Upper lobe of left lung (tissue), 6 donors: ENCODE measurements at regions not wholly inside any gene's neighbourhood (a gene's known extent, or its start where the extent isn't known, plus 50 kb on each side); places are given as distances from the start of the nearest gene placed in this dataset.
A peak's percentile ranks its signal among the peaks of the same experiment; 100 is the strongest.

ENCODE experiments used
- ATAC-seq, 2 donors: fragments of 200-7000 bp; cut with Tn5 transposase; one replicate each; pipeline ENCODE4 v1.9.1; 2022; ENCODE audit warnings: mild to moderate bottlenecking in 2 of 2, moderate library complexity in 2 of 2; ENCODE audit not compliant: low FRiP score in 2 of 2
- DNase-seq, 2 donors: peaks; one replicate each; pipeline ENCODE4 v3.0.0-alpha.2; 2019 to 2020
- H3K27ac ChIP-seq, 4 donors: fragments of 200-600 bp; sonication (generic); one replicate each; pipeline ENCODE4 v1.5.1; 2016 to 2019
- H3K27me3 ChIP-seq, 4 donors: fragments of 200-600 bp; sonication (generic); one replicate each; pipeline ENCODE4 v1.5.1; 2017 to 2019
- H3K36me3 ChIP-seq, 4 donors: fragments of 200-600 bp; sonication (generic); one replicate each; pipeline ENCODE4 v1.5.1; 2016 to 2019
- H3K4me1 ChIP-seq, 4 donors: fragments of 200-600 bp; sonication (generic); one replicate each; pipeline ENCODE4 v1.5.1; 2018 to 2019
- H3K4me3 ChIP-seq, 4 donors: fragments of 200-600 bp; sonication (generic); one replicate each; pipeline ENCODE4 v1.5.1; 2017 to 2019; ENCODE audit warnings: mild to moderate bottlenecking in 2 of 4, moderate library complexity in 1 of 4
- H3K9me3 ChIP-seq, 4 donors: fragments of 200-600 bp; sonication (generic); one replicate each; pipeline ENCODE4 v1.5.1; 2018 to 2019
- EP300 ChIP-seq, 4 donors: sonication (generic); formaldehyde crosslinking; IDR thresholded peaks; one replicate each; pipeline ENCODE4 v1.5.1; 2017; ENCODE audit warnings: antibody characterized with exemption in 4 of 4, control low read depth in 2 of 4
- POLR2A ChIP-seq, 4 donors: fragments of 450-650 bp; IDR thresholded peaks; one replicate each; pipeline ENCODE4 v1.5.1; 2016 to 2017; ENCODE audit warnings: antibody characterized with exemption in 4 of 4, mild to moderate bottlenecking in 2 of 4
- POLR2AphosphoS5 ChIP-seq, 2 donors: sonication (generic); formaldehyde crosslinking; IDR thresholded peaks; one replicate each; pipeline ENCODE4 v1.5.1; 2017; ENCODE audit warnings: antibody characterized with exemption in 2 of 2
- WGBS, 2 donors: methylation state at CpG; one replicate each; pipeline ENCODE4 v1.1.5; 2017 to 2018; 5-methylcytosine and 5-hydroxymethylcytosine counted together
- TF ChIP-seq, protein P1 (sequence below), 6 experiments: fragments of 450-650 bp in 4 of 6; fragments of 200-600 bp in 2 of 6; sonication (generic) in 2 of 6; IDR thresholded peaks; one replicate each; pipeline ENCODE4 v1.5.1; 2016 to 2019; ENCODE audit warnings: antibody characterized with exemption in 6 of 6
- donor health status: DM: no; HTN: no; CAD: no; lungs with moderate emphysema.
- donor health status: DM: no; HTN: yes; CAD: no; lungs with severe emphysema.

DNA sequence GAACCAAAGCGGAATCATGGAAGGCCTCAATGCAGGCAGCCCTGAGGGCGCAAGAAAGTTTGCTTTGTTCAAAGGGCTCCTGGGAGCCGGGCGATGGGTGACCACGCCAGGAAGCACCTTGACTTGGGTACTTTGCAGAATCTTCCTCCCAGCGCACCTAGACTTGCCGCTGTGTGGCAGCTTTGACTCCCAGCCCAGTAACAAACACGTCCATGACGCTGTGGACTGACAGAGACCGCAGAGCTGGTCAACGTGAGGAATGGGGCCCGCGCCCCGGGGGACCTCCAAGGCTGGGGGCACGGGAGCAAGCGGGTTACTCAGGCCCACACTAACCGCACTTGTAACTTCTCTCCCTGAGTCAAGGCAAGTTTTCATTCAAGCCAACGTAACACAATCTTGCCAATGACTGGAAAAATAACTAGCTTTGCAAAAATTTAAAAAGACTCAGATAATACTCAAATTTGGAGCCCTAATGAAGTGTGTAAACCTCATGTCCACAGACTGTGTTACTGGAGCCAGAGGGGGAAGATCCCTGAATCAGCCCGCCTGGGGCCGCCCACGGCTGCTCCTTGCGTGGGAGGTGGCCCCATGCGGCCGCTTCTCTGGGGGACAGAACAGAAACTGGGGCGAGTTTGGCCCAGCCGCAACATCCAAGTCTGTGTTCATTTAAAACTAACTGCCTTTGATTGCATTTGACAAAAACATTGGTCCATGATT, 130.8 kb downstream of the DNAJB6 start:
- ATAC-seq (no peak), DNase-seq (peak in 1 of 2 donors; percentile 74)
- no peaks in the 10 kb centered on the region for H3K27me3 ChIP-seq
- H3K4me1 ChIP-seq = no peaks in the 10 kb centered on the region
- H3K9me3 ChIP-seq = peaks cover 0 to 6% (median 3%) of the 10 kb centered on the region in 4 donors
- H3K4me3 ChIP-seq = no peak overlapping the region
- no peaks in the 10 kb centered on the region for H3K36me3 ChIP-seq
- H3K27ac ChIP-seq = no peak overlapping the region
- 84 to 88% methylated on average over 24 to 26 of the region's 26 CpGs for WGBS, 2 donors
- no peak for TF ChIP-seq EP300 (IDR thresholded peaks at IDR 0.05)
- no peak for TF ChIP-seq POLR2AphosphoS5 (IDR thresholded peaks at IDR 0.05)
- TF ChIP-seq, protein P1, sequence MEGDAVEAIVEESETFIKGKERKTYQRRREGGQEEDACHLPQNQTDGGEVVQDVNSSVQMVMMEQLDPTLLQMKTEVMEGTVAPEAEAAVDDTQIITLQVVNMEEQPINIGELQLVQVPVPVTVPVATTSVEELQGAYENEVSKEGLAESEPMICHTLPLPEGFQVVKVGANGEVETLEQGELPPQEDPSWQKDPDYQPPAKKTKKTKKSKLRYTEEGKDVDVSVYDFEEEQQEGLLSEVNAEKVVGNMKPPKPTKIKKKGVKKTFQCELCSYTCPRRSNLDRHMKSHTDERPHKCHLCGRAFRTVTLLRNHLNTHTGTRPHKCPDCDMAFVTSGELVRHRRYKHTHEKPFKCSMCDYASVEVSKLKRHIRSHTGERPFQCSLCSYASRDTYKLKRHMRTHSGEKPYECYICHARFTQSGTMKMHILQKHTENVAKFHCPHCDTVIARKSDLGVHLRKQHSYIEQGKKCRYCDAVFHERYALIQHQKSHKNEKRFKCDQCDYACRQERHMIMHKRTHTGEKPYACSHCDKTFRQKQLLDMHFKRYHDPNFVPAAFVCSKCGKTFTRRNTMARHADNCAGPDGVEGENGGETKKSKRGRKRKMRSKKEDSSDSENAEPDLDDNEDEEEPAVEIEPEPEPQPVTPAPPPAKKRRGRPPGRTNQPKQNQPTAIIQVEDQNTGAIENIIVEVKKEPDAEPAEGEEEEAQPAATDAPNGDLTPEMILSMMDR (IDR thresholded peaks at IDR 0.05) = no peak
- TF ChIP-seq POLR2A (IDR thresholded peaks at IDR 0.05) = no peak

DNA sequence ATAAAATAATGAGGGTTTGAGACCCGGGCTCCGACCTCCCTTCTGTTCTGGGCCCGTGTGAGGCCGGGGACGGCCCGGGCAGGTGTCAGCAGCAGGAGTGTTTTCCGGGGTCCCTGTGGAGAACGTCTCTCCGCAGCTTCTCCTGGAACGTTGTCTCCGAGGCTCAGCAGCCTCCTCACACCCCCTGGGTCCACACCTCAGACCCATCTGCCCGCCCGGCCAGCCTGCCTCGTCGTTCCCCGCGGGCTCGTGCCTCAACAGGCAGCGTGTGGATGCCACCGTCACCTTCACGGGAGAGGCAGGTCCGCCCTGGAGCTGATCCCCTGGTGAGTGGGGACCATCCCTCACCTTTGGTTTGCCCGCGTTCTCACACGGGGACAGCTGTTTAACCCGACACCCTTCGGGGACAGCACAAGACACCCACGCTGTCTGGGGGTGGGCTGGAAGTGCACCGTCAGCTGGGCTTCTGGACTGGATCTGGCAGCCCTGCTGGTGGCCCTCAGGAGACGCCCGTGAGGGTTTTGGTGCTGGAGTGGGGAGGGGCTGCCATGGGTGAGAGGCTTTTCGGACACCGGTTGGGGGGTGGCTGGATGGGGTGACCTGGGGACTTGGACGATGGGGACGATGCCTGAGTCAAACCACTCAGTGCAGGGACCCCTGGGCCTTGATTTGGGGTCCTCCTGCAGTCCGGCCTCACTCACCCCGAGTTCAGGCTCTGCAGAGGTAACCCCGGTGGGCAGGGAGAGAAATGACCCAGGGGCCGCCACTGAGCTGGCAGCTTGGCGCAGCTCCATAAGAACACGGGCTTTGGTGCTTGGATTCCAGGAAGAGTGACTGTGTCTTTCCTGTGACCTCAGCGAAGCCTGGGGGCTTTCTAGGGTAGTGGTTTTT, 131.7 kb downstream of the DNAJB6 start:
- no peaks in the 10 kb centered on the region for H3K4me1 ChIP-seq
- peaks cover 3 to 14% (median 9%) of the 10 kb centered on the region in 4 donors for H3K9me3 ChIP-seq
- no peak for TF ChIP-seq EP300 (IDR thresholded peaks at IDR 0.05)
- no peak for TF ChIP-seq POLR2AphosphoS5 (IDR thresholded peaks at IDR 0.05)
- no peak for TF ChIP-seq POLR2A (IDR thresholded peaks at IDR 0.05)
- TF ChIP-seq, protein P1 (IDR thresholded peaks at IDR 0.05) = no peak
- 74 to 77% methylated on average over 19 to 39 of the region's 42 CpGs for WGBS, 2 donors
- H3K36me3 ChIP-seq = no peaks in the 10 kb centered on the region
- DNase-seq = peak in 1 of 2 donors; percentile 73
- no peak for ATAC-seq
- no peak overlapping the region for H3K27ac ChIP-seq
- no peak overlapping the region for H3K4me3 ChIP-seq
- H3K27me3 ChIP-seq = no peaks in the 10 kb centered on the region

DNA sequence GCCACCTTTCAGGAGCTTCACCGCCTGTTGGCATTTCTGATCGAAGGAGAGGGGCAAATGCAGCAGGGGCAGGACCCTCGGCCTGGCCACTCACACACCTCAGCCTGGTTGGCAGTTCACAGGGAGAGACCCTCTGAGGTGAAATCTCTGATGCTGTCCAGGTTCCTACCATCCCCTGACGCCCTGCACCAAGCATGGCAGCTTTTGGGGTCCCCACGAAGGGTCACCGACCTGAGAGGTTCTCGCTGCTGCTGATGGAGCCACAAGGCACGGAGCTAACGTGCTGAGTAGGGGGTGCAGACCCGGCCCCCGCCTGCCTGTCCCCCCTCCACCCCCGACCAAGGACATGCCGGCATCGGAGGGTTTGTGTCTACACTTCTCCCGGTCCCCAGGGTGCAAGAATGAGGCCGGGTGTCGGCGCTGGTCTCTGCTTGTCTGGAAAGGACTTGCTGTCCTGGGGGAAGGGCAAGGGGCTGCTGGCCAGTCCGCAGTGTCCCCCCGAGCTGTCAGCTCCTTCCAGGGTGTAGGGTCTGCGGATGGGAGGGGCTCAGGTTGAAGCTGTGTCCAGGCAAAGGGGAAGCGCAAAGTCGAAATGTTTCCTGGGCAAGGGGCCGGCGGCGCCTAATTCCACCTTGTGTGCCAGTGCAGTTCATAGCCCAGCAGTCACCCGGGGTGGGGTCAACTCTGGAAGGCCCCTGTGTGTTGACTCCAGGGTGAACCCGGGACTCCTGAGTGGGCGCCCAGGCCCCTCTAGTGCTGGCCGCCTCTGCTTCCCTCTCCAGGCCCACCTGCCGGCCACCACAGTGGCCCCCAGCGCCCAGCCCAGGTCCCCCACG, 132.6 kb downstream of the DNAJB6 start:
- Histone ChIP-seq H3K27me3 (no peaks in the 10 kb centered on the region), H3K9me3 (peaks cover 6 to 17% (median 12%) of the 10 kb centered on the region in 4 donors), H3K4me3 (no peak overlapping the region), H3K4me1 (no peaks in the 10 kb centered on the region), H3K27ac (no peak overlapping the region), H3K36me3 (no peaks in the 10 kb centered on the region)
- ATAC-seq (no peak), DNase-seq (no peak)
- no peak for TF ChIP-seq POLR2A (IDR thresholded peaks at IDR 0.05)
- WGBS, 2 donors = 81 to 84% methylated on average over 9 to 26 of the region's 33 CpGs

DNA sequence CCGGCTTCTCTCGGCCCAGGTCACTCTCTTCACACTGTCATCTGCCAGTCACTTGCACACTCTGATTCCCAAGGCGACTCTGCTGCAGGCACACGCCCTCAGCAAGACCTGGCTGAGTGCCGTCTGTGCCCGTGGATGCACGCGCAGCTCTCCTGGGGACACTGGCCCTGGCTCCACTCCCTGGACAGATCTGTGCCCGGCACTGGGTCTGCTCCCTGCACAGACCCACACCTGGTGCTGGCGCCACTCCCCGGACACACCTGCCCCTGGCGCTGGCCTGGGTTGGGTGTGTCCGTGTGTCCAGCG, 133.2 kb downstream of the DNAJB6 start:
- DNase-seq (no peak), ATAC-seq (no peak)
- H3K4me3 ChIP-seq = no peak overlapping the region
- H3K27me3 ChIP-seq = no peaks in the 10 kb centered on the region
- no peaks in the 10 kb centered on the region for H3K4me1 ChIP-seq
- 86 to 89% methylated on average over 5 to 11 of the region's 14 CpGs for WGBS, 2 donors
- H3K9me3 ChIP-seq = peaks cover 6 to 17% (median 12%) of the 10 kb centered on the region in 4 donors
- TF ChIP-seq POLR2A (IDR thresholded peaks at IDR 0.05) = no peak
- TF ChIP-seq, protein P1 (IDR thresholded peaks at IDR 0.05) = no peak
- no peak for TF ChIP-seq EP300 (IDR thresholded peaks at IDR 0.05)
- no peak for TF ChIP-seq POLR2AphosphoS5 (IDR thresholded peaks at IDR 0.05)
- no peak overlapping the region for H3K27ac ChIP-seq
- H3K36me3 ChIP-seq = no peaks in the 10 kb centered on the region

DNA sequence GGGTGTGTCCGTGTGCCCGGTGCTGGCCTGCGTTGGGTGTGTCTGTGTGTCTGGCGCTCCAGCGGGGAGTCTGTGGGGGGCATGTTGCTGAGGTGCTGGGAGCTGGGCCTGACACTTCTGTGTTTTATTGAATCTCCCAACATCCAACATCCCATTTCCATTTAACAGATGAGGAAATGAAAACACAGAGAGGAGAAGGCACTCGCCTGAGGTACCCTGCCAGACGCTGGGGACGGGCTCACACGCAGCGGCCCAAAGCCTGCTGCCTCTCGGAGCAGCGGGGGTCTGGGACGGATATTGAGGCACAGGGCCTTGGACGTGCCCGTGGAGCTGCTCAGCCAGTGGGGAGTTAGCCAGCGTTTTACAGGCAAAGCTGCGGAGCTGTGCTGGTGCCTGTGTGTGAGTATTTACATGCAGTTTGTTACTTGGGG, 133.9 kb downstream of the DNAJB6 start:
- ATAC-seq = no peak
- Histone ChIP-seq H3K4me1 (no peaks in the 10 kb centered on the region), H3K27ac (no peak overlapping the region), H3K27me3 (no peaks in the 10 kb centered on the region), H3K9me3 (peaks cover 6 to 17% (median 12%) of the 10 kb centered on the region in 4 donors), H3K36me3 (no peaks in the 10 kb centered on the region), H3K4me3 (no peak overlapping the region)
- WGBS, 2 donors = 84 to 87% methylated on average over 5 to 17 of the region's 17 CpGs
- peak in 1 of 2 donors; percentile 62 for DNase-seq
- TF ChIP-seq EP300 (IDR thresholded peaks at IDR 0.05) (no peak), POLR2AphosphoS5 (IDR thresholded peaks at IDR 0.05) (no peak), POLR2A (IDR thresholded peaks at IDR 0.05) (no peak)
- TF ChIP-seq, protein P1 (IDR thresholded peaks at IDR 0.05) = no peak
